Esophagus squamous epithelium (tissue), 5 donors: ENCODE measurements at regions not wholly inside any gene's neighbourhood (a gene's known extent, or its start where the extent isn't known, plus 50 kb on each side); places are given as distances from the start of the nearest gene placed in this dataset.

ENCODE experiments used
- DNase-seq: peaks from one replicate; lab custom pipeline; 2025; lab: John Stamatoyannopoulos, UW
- H3K27ac ChIP-seq, 4 donors: fragments of 200-600 bp; sonication (generic); one replicate each; pipeline ENCODE4 v1.5.1; 2016 to 2019; ENCODE audit warnings: mild to moderate bottlenecking in 1 of 4
- H3K27me3 ChIP-seq, 4 donors: fragments of 200-600 bp; sonication (generic); 1 replicate in 3 of 4; 2 replicates in 1 of 4; pipeline versions ENCODE4 v1.5.1 to v1.6.0; 2017 to 2021; ENCODE audit warnings: antibody characterized with exemption in 1 of 4
- H3K36me3 ChIP-seq, 3 donors: fragments of 200-600 bp; sonication (generic); one replicate each; pipeline ENCODE4 v1.5.1; 2016 to 2019
- H3K4me1 ChIP-seq, 3 donors: fragments of 200-600 bp; sonication (generic); one replicate each; pipeline ENCODE4 v1.5.1; 2017 to 2019
- H3K4me3 ChIP-seq, 4 donors: fragments of 200-600 bp; sonication (generic); 1 replicate in 3 of 4; 2 replicates in 1 of 4; pipeline ENCODE4 v1.5.1; 2016 to 2019; ENCODE audit warnings: mild to moderate bottlenecking in 2 of 4, moderate library complexity in 1 of 4
- H3K9me3 ChIP-seq, 3 donors: fragments of 200-600 bp; sonication (generic); one replicate each; pipeline ENCODE4 v1.5.1; 2016 to 2019
- CTCF ChIP-seq, 6 experiments: fragments of 450-650 bp in 4 of 6; fragments of 200-600 bp in 2 of 6; sonication (generic) in 2 of 6; IDR thresholded peaks; one replicate each; pipeline ENCODE4 v1.5.1; 2016 to 2019; ENCODE audit warnings: antibody characterized with exemption in 6 of 6, mild to moderate bottlenecking in 4 of 6, moderate library complexity in 4 of 6
- POLR2A ChIP-seq, 4 donors: fragments of 450-650 bp; IDR thresholded peaks; one replicate each; pipeline ENCODE4 v1.6.1; 2017; ENCODE audit warnings: antibody characterized with exemption in 4 of 4, mild to moderate bottlenecking in 4 of 4, moderate library complexity in 3 of 4
- WGBS, 2 donors: methylation state at CpG; one replicate each; pipeline ENCODE4 v1.1.5; 2018; 5-methylcytosine and 5-hydroxymethylcytosine counted together
- intact Hi-C: fragments of 100-400 bp; cut with DNase I; formaldehyde crosslinking; loops from one replicate; pipeline ENCODE4 v1.15.0; 2022
- donor health status: DM: yes; HTN: yes; CAD: no.

GRCh38 chr2:52369178-52369577 is 1337.2 kb upstream of the NRXN1 start:
- intact Hi-C loops, result no loop called here
- TF ChIP-seq CTCF (IDR thresholded peaks at IDR 0.05) (no peak), POLR2A (IDR thresholded peaks at IDR 0.05) (no peak)
- Histone ChIP-seq H3K27ac (no peak overlapping the region), H3K4me3 (no peak overlapping the region), H3K36me3 (no peaks in the 10 kb centered on the region), H3K4me1 (no peaks in the 10 kb centered on the region), H3K9me3 (no peaks in the 10 kb centered on the region), H3K27me3 (no peaks in the 10 kb centered on the region)
- DNase-seq, result no peak
- WGBS, 2 donors, result 30 to 48% methylated on average over 2 of the region's 2 CpGs

GRCh38 chr2:52368141-52368540 is 1336.2 kb upstream of the NRXN1 start:
- no peaks in the 10 kb centered on the region for H3K36me3 ChIP-seq
- no peaks in the 10 kb centered on the region for H3K4me1 ChIP-seq
- H3K9me3 ChIP-seq, result no peaks in the 10 kb centered on the region
- intact Hi-C loops, result no loop called here
- no peak overlapping the region for H3K4me3 ChIP-seq
- H3K27me3 ChIP-seq, result no peaks in the 10 kb centered on the region
- no peak overlapping the region for H3K27ac ChIP-seq
- TF ChIP-seq POLR2A (IDR thresholded peaks at IDR 0.05), result no peak
- TF ChIP-seq CTCF (IDR thresholded peaks at IDR 0.05), result no peak
- no peak for DNase-seq

- WGBS, 2 donors, result 75 to 83% methylated on average over 2 of the region's 2 CpGs
These were observed 1334.0 kb upstream of the NRXN1 start for GRCh38 chr2:52365946-52366345.

GRCh38 chr2:52356556-52356955 is 1324.6 kb upstream of the NRXN1 start:
- no peak for TF ChIP-seq CTCF (IDR thresholded peaks at IDR 0.05)
- TF ChIP-seq POLR2A (IDR thresholded peaks at IDR 0.05), result no peak
- no peaks in the 10 kb centered on the region for H3K4me1 ChIP-seq
- DNase-seq, result no peak
- 16 to 18% methylated on average over 2 of the region's 2 CpGs for WGBS, 2 donors
- H3K36me3 ChIP-seq, result no peaks in the 10 kb centered on the region
- no peaks in the 10 kb centered on the region for H3K27me3 ChIP-seq
- intact Hi-C loops, result no loop called here
- no peak overlapping the region for H3K4me3 ChIP-seq
- no peaks in the 10 kb centered on the region for H3K9me3 ChIP-seq
- H3K27ac ChIP-seq, result no peak overlapping the region

More at GRCh38 chr2:52365946-52366345, 1334.0 kb upstream of the NRXN1 start:
- no peaks in the 10 kb centered on the region for H3K4me1 ChIP-seq
- H3K4me3 ChIP-seq, result no peak overlapping the region
- TF ChIP-seq CTCF (IDR thresholded peaks at IDR 0.05) (no peak), POLR2A (IDR thresholded peaks at IDR 0.05) (no peak)
- no peaks in the 10 kb centered on the region for H3K9me3 ChIP-seq
- intact Hi-C loops, result no loop called here
- H3K27ac ChIP-seq, result no peak overlapping the region
- H3K36me3 ChIP-seq, result no peaks in the 10 kb centered on the region
- H3K27me3 ChIP-seq, result no peaks in the 10 kb centered on the region
- no peak for DNase-seq

GRCh38 chr2:52347292-52347691 is 1315.4 kb upstream of the NRXN1 start:
- Histone ChIP-seq H3K27ac (no peak overlapping the region), H3K4me3 (no peak overlapping the region), H3K36me3 (no peaks in the 10 kb centered on the region), H3K9me3 (no peaks in the 10 kb centered on the region), H3K27me3 (no peaks in the 10 kb centered on the region), H3K4me1 (no peaks in the 10 kb centered on the region)
- TF ChIP-seq CTCF (IDR thresholded peaks at IDR 0.05) (no peak), POLR2A (IDR thresholded peaks at IDR 0.05) (no peak)
- DNase-seq, result no peak
- WGBS, 2 donors, result 58 to 59% methylated on average over 2 of the region's 2 CpGs
- intact Hi-C loops, result no loop called here
